Thyroid gland (tissue), 4 donors: ENCODE measurements at regions not wholly inside any gene's neighbourhood (a gene's known extent, or its start where the extent isn't known, plus 50 kb on each side); places are given as distances from the start of the nearest gene placed in this dataset.
"Not testable (repeated sequence)": the region's sequence is repeated elsewhere in the genome, so short reads cannot be mapped to it uniquely, and the experiment has no call there.

Source experiments
- DNase-seq, 2 donors: peaks; one replicate each; pipeline ENCODE4 v3.0.0-alpha.2; 2019
- H3K27ac ChIP-seq, 3 donors: fragments of 200-600 bp; sonication (generic); 1 replicate in 2 of 3; 2 replicates in 1 of 3; pipeline ENCODE4 v1.5.1; 2016 to 2019; ENCODE audit warnings: mild to moderate bottlenecking in 1 of 3, moderate library complexity in 1 of 3
- H3K27me3 ChIP-seq: fragments of 200-600 bp; sonication (generic); one replicate; pipeline ENCODE4 v1.5.1; 2019
- H3K36me3 ChIP-seq, 2 donors: fragments of 200-600 bp; sonication (generic); one replicate each; pipeline ENCODE4 v1.5.1; 2016 to 2019
- H3K4me1 ChIP-seq, 2 donors: fragments of 200-600 bp; sonication (generic); one replicate each; pipeline ENCODE4 v1.5.1; 2017 to 2019
- H3K4me3 ChIP-seq, 3 donors: fragments of 200-600 bp; sonication (generic); replicated peaks in 1 of 3; 1 replicate in 2 of 3; 2 replicates in 1 of 3; pipeline ENCODE4 v1.5.1; 2016; ENCODE audit warnings: mild to moderate bottlenecking in 1 of 3
- H3K9me3 ChIP-seq: fragments of 200-600 bp; sonication (generic); one replicate; pipeline ENCODE4 v1.5.1; 2017
- CTCF ChIP-seq, 6 experiments: fragments of 200-600 bp in 3 of 6; fragments of 450-650 bp in 3 of 6; sonication (generic) in 3 of 6; IDR thresholded peaks; one replicate each; pipeline ENCODE4 v1.5.1; 2016 to 2019; ENCODE audit warnings: antibody characterized with exemption in 6 of 6, mild to moderate bottlenecking in 2 of 6, inconsistent platforms in 1 of 6, moderate library complexity in 1 of 6
- POLR2A ChIP-seq, 2 donors: fragments of 450-650 bp; IDR thresholded peaks; one replicate each; pipeline ENCODE4 v1.6.1; 2017; ENCODE audit warnings: antibody characterized with exemption in 2 of 2, mild to moderate bottlenecking in 2 of 2, moderate library complexity in 1 of 2
- WGBS, 2 donors: methylation state at CpG; one replicate each; pipeline ENCODE4 v1.1.5; 2017; 5-methylcytosine and 5-hydroxymethylcytosine counted together
- intact Hi-C: fragments of 100-400 bp; cut with DNase I; formaldehyde crosslinking; loops from one replicate; pipeline ENCODE4 v1.15.1; 2023

GRCh38 chr19:34049944-34050343 lies 122.4 kb upstream of the LSM14A start:
- no peaks in the 10 kb centered on the region for H3K9me3 ChIP-seq
- H3K4me1 ChIP-seq: no peaks in the 10 kb centered on the region
- TF ChIP-seq POLR2A (IDR thresholded peaks at IDR 0.05): no peak
- no peak for TF ChIP-seq CTCF (IDR thresholded peaks at IDR 0.05)
- H3K27ac ChIP-seq: no peak overlapping the region
- intact Hi-C loops: no loop called here
- no peaks in the 10 kb centered on the region for H3K27me3 ChIP-seq
- WGBS, 2 donors: 85 to 87% methylated on average over 3 of the region's 3 CpGs
- H3K4me3 ChIP-seq: no peak overlapping the region
- no peaks in the 10 kb centered on the region for H3K36me3 ChIP-seq
- DNase-seq: no peak

- H3K36me3 ChIP-seq, intact Hi-C loops, H3K4me3 ChIP-seq, H3K27ac ChIP-seq, H3K9me3 ChIP-seq, H3K27me3 ChIP-seq, DNase-seq, H3K4me1 ChIP-seq: not testable (repeated sequence)
- 84 to 91% methylated on average over 3 of the region's 3 CpGs for WGBS, 2 donors
Observed at GRCh38 chr19:34050430-34050829, 121.9 kb upstream of the LSM14A start.

- no peaks in the 10 kb centered on the region for H3K4me1 ChIP-seq
- intact Hi-C loops: no loop called here
- H3K27ac ChIP-seq: no peak overlapping the region
- H3K27me3 ChIP-seq: no peaks in the 10 kb centered on the region
- H3K9me3 ChIP-seq: no peaks in the 10 kb centered on the region
- WGBS, 2 donors: 81 to 86% methylated on average over 3 of the region's 3 CpGs
- DNase-seq: no peak
- no peak overlapping the region for H3K4me3 ChIP-seq
- no peaks in the 10 kb centered on the region for H3K36me3 ChIP-seq
- TF ChIP-seq POLR2A (IDR thresholded peaks at IDR 0.05) (no peak), CTCF (IDR thresholded peaks at IDR 0.05) (no peak)
Observed at GRCh38 chr19:34051255-34051654, 121.0 kb upstream of the LSM14A start.

GRCh38 chr19:34057155-34057554 lies 115.1 kb upstream of the LSM14A start:
- H3K27ac ChIP-seq: no peak overlapping the region
- no peaks in the 10 kb centered on the region for H3K9me3 ChIP-seq
- WGBS, 2 donors: 93 to 97% methylated on average over 1 of the region's 1 CpG
- H3K27me3 ChIP-seq: no peaks in the 10 kb centered on the region
- DNase-seq: no peak
- no peaks in the 10 kb centered on the region for H3K4me1 ChIP-seq
- no peak overlapping the region for H3K4me3 ChIP-seq
- H3K36me3 ChIP-seq: no peaks in the 10 kb centered on the region
- intact Hi-C loops: no loop called here
- TF ChIP-seq CTCF (IDR thresholded peaks at IDR 0.05): no peak
- no peak for TF ChIP-seq POLR2A (IDR thresholded peaks at IDR 0.05)

GRCh38 chr19:34066007-34066643 lies 106.2 kb upstream of the LSM14A start:
- Histone ChIP-seq H3K4me3 (no peak overlapping the region), H3K36me3 (no peaks in the 10 kb centered on the region), H3K9me3 (no peaks in the 10 kb centered on the region), H3K4me1 (no peaks in the 10 kb centered on the region), H3K27me3 (no peaks in the 10 kb centered on the region), H3K27ac (no peak overlapping the region)
- 29 to 40% methylated on average over 14 of the region's 14 CpGs for WGBS, 2 donors
- no peak for DNase-seq
- TF ChIP-seq POLR2A (IDR thresholded peaks at IDR 0.05) (no peak), CTCF (IDR thresholded peaks at IDR 0.05) (no peak)
- intact Hi-C loops: no loop called here

- intact Hi-C loops: no loop called here
- DNase-seq: no peak
- H3K27me3 ChIP-seq: no peaks in the 10 kb centered on the region
- H3K4me1 ChIP-seq: no peaks in the 10 kb centered on the region
- no peak for TF ChIP-seq POLR2A (IDR thresholded peaks at IDR 0.05)
- TF ChIP-seq CTCF (IDR thresholded peaks at IDR 0.05): no peak
- H3K36me3 ChIP-seq: no peaks in the 10 kb centered on the region
- H3K9me3 ChIP-seq: no peaks in the 10 kb centered on the region
- WGBS, 2 donors: 84 to 90% methylated on average over 7 of the region's 7 CpGs
- no peak overlapping the region for H3K27ac ChIP-seq
- H3K4me3 ChIP-seq: no peak overlapping the region
Observed at GRCh38 chr19:34067861-34068271, 104.4 kb upstream of the LSM14A start.
